GM19438 (cell line): ENCODE measurements at regions not wholly inside any gene's neighbourhood (a gene's known extent, or its start where the extent isn't known, plus 50 kb on each side); places are given as distances from the start of the nearest gene placed in this dataset.

ENCODE experiments used
- ATAC-seq: cut with Tn5 transposase; IDR thresholded peaks from one replicate; pipeline ENCODE4 v1.9.1; 2021; ENCODE audit warnings: low read depth; ENCODE audit not compliant: unreplicated experiment

- ATAC-seq, result no peak
Observed at GRCh38 chr6:62480544-62480943, 194.5 kb upstream of the KHDRBS2 start.

GRCh38 chr6:62479697-62480220 lies 193.7 kb upstream of the KHDRBS2 start:
- no peak for ATAC-seq

- ATAC-seq, result no peak
Observed at GRCh38 chr6:62474793-62475192, 188.8 kb upstream of the KHDRBS2 start.

GRCh38 chr6:62466607-62467006 lies 180.6 kb upstream of the KHDRBS2 start:
- no peak for ATAC-seq

GRCh38 chr6:62465206-62465605 lies 179.2 kb upstream of the KHDRBS2 start:
- ATAC-seq, result no peak

- ATAC-seq, result no peak
Observed at GRCh38 chr6:62452586-62452985, 166.6 kb upstream of the KHDRBS2 start.

GRCh38 chr6:62446647-62447316 lies 160.8 kb upstream of the KHDRBS2 start:
- no peak for ATAC-seq

- ATAC-seq, result no peak
Observed at GRCh38 chr6:62445521-62445920, 159.5 kb upstream of the KHDRBS2 start.

GRCh38 chr6:62441182-62441581 lies 155.2 kb upstream of the KHDRBS2 start:
- ATAC-seq, result no peak

- ATAC-seq, result no peak
Observed at GRCh38 chr6:62429781-62430180, 143.8 kb upstream of the KHDRBS2 start.

- ATAC-seq, result no peak
Observed at GRCh38 chr6:62400521-62401259, 114.7 kb upstream of the KHDRBS2 start.

GRCh38 chr6:62393608-62394007 lies 107.6 kb upstream of the KHDRBS2 start:
- ATAC-seq, result no peak

GRCh38 chr6:62392291-62392690 lies 106.3 kb upstream of the KHDRBS2 start:
- ATAC-seq, result no peak

- ATAC-seq, result no peak
Observed at GRCh38 chr6:62391358-62391757, 105.3 kb upstream of the KHDRBS2 start.

GRCh38 chr6:62390401-62390800 lies 104.4 kb upstream of the KHDRBS2 start:
- no peak for ATAC-seq

GRCh38 chr6:62371453-62372210 lies 85.6 kb upstream of the KHDRBS2 start:
- no peak for ATAC-seq

- peak; percentile 96 for ATAC-seq
Observed at GRCh38 chr6:62367601-62368000, 81.6 kb upstream of the KHDRBS2 start.

GRCh38 chr6:62362097-62362496 lies 76.1 kb upstream of the KHDRBS2 start:
- no peak for ATAC-seq

GRCh38 chr6:62357835-62358234 lies 71.8 kb upstream of the KHDRBS2 start:
- no peak for ATAC-seq

GRCh38 chr6:62354261-62354660 lies 68.2 kb upstream of the KHDRBS2 start:
- ATAC-seq, result no peak

- no peak for ATAC-seq
Observed at GRCh38 chr6:62345962-62346689, 60.1 kb upstream of the KHDRBS2 start.
